ENCODE measurements at regions not wholly inside any gene's neighbourhood (a gene's known extent, or its start where the extent isn't known, plus 50 kb on each side); places are given as distances from the start of the nearest gene placed in this dataset.

- DNase-seq (ENCODE audit: low read depth in 6 of 9, low spot score in 9 of 9) = no peak
- H3K4me3 ChIP-seq (ENCODE audit: low read length in 2 of 2) = no peak overlapping the region
- H3K9me3 ChIP-seq (ENCODE audit: control insufficient read depth in 2 of 2, insufficient read depth in 1 of 2, low read length in 1 of 2) = no peaks in the 10 kb centered on the region
- H3K36me3 ChIP-seq (ENCODE audit: control insufficient read depth in 2 of 2, insufficient read depth in 2 of 2, low read length in 1 of 2) = no peaks in the 10 kb centered on the region
- no peaks in the 10 kb centered on the region for H3K27me3 ChIP-seq (ENCODE audit: control insufficient read depth in 2 of 2, insufficient read depth in 1 of 2, low read length in 1 of 2)
- no peak overlapping the region for H3K27ac ChIP-seq (ENCODE audit: low read depth in 1 of 2, low read length in 1 of 2)
- H3K4me1 ChIP-seq (ENCODE audit: control insufficient read depth in 2 of 2, insufficient read depth in 2 of 2, low read length in 2 of 2) = peaks cover 0 to 2% of the 10 kb centered on the region in 2 donors
- 97% methylated on average over 2 of the region's 2 CpGs for WGBS
These were observed 774.0 kb upstream of the ARPP21 start for GRCh38 chr3:34865346-34865745.

DNA sequence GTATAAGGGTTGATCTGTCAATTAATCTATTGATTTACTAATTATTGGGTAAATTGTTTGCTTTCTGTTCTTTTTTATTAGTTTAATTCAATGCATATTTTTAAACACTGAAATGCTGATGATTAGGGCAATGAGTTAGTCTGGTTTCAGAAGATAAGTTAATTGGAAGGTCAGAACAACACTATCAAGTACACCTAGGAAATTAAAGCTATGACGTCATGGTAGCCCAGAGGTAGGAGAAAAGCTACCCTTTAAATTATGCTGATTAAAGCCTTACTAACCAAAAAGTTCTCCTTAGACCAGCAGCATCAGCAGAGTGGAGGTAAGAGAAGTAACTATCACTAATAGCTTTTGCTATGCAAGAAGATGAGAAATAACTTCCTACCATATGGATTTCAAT is 770.4 kb upstream of the ARPP21 start:
- H3K27ac ChIP-seq (ENCODE audit: low read depth in 1 of 2, low read length in 1 of 2) = no peak overlapping the region
- WGBS = 97% methylated on average over 1 of the region's 1 CpG
- H3K36me3 ChIP-seq (ENCODE audit: control insufficient read depth in 2 of 2, insufficient read depth in 2 of 2, low read length in 1 of 2) = no peaks in the 10 kb centered on the region
- H3K9me3 ChIP-seq (ENCODE audit: control insufficient read depth in 2 of 2, insufficient read depth in 1 of 2, low read length in 1 of 2) = no peaks in the 10 kb centered on the region
- H3K4me1 ChIP-seq (ENCODE audit: control insufficient read depth in 2 of 2, insufficient read depth in 2 of 2, low read length in 2 of 2) = no peaks in the 10 kb centered on the region
- no peak overlapping the region for H3K4me3 ChIP-seq (ENCODE audit: low read length in 2 of 2)
- H3K27me3 ChIP-seq (ENCODE audit: control insufficient read depth in 2 of 2, insufficient read depth in 1 of 2, low read length in 1 of 2) = no peaks in the 10 kb centered on the region
- no peak for DNase-seq (ENCODE audit: low read depth in 6 of 9, low spot score in 9 of 9)

- WGBS = 96% methylated on average over 1 of the region's 1 CpG
- Histone ChIP-seq H3K27ac (ENCODE audit: low read depth in 1 of 2, low read length in 1 of 2) (no peak overlapping the region), H3K9me3 (ENCODE audit: control insufficient read depth in 2 of 2, insufficient read depth in 1 of 2, low read length in 1 of 2) (no peaks in the 10 kb centered on the region), H3K4me1 (ENCODE audit: control insufficient read depth in 2 of 2, insufficient read depth in 2 of 2, low read length in 2 of 2) (no peaks in the 10 kb centered on the region), H3K36me3 (ENCODE audit: control insufficient read depth in 2 of 2, insufficient read depth in 2 of 2, low read length in 1 of 2) (no peaks in the 10 kb centered on the region), H3K27me3 (ENCODE audit: control insufficient read depth in 2 of 2, insufficient read depth in 1 of 2, low read length in 1 of 2) (no peaks in the 10 kb centered on the region), H3K4me3 (ENCODE audit: low read length in 2 of 2) (no peak overlapping the region)
- no peak for DNase-seq (ENCODE audit: low read depth in 6 of 9, low spot score in 9 of 9)
These were observed 769.6 kb upstream of the ARPP21 start for GRCh38 chr3:34869696-34870095.

GRCh38 chr3:34872406-34872805 is 766.9 kb upstream of the ARPP21 start:
- Histone ChIP-seq H3K27me3 (ENCODE audit: control insufficient read depth in 2 of 2, insufficient read depth in 1 of 2, low read length in 1 of 2) (no peaks in the 10 kb centered on the region), H3K27ac (ENCODE audit: low read depth in 1 of 2, low read length in 1 of 2) (no peak overlapping the region), H3K36me3 (ENCODE audit: control insufficient read depth in 2 of 2, insufficient read depth in 2 of 2, low read length in 1 of 2) (no peaks in the 10 kb centered on the region), H3K9me3 (ENCODE audit: control insufficient read depth in 2 of 2, insufficient read depth in 1 of 2, low read length in 1 of 2) (no peaks in the 10 kb centered on the region), H3K4me3 (ENCODE audit: low read length in 2 of 2) (no peak overlapping the region), H3K4me1 (ENCODE audit: control insufficient read depth in 2 of 2, insufficient read depth in 2 of 2, low read length in 2 of 2) (no peaks in the 10 kb centered on the region)
- DNase-seq (ENCODE audit: low read depth in 6 of 9, low spot score in 9 of 9) = no peak
- 97% methylated on average over 7 of the region's 7 CpGs for WGBS

GRCh38 chr3:34876997-34877396 is 762.3 kb upstream of the ARPP21 start:
- Histone ChIP-seq H3K9me3 (ENCODE audit: control insufficient read depth in 2 of 2, insufficient read depth in 1 of 2, low read length in 1 of 2) (no peaks in the 10 kb centered on the region), H3K4me1 (ENCODE audit: control insufficient read depth in 2 of 2, insufficient read depth in 2 of 2, low read length in 2 of 2) (no peaks in the 10 kb centered on the region), H3K4me3 (ENCODE audit: low read length in 2 of 2) (no peak overlapping the region), H3K36me3 (ENCODE audit: control insufficient read depth in 2 of 2, insufficient read depth in 2 of 2, low read length in 1 of 2) (no peaks in the 10 kb centered on the region), H3K27me3 (ENCODE audit: control insufficient read depth in 2 of 2, insufficient read depth in 1 of 2, low read length in 1 of 2) (no peaks in the 10 kb centered on the region), H3K27ac (ENCODE audit: low read depth in 1 of 2, low read length in 1 of 2) (no peak overlapping the region)
- no peak for DNase-seq (ENCODE audit: low read depth in 6 of 9, low spot score in 9 of 9)

GRCh38 chr3:34878488-34878887 is 760.8 kb upstream of the ARPP21 start:
- no peak overlapping the region for H3K27ac ChIP-seq (ENCODE audit: low read depth in 1 of 2, low read length in 1 of 2)
- no peak for DNase-seq (ENCODE audit: low read depth in 6 of 9, low spot score in 9 of 9)
- no peaks in the 10 kb centered on the region for H3K4me1 ChIP-seq (ENCODE audit: control insufficient read depth in 2 of 2, insufficient read depth in 2 of 2, low read length in 2 of 2)
- no peaks in the 10 kb centered on the region for H3K36me3 ChIP-seq (ENCODE audit: control insufficient read depth in 2 of 2, insufficient read depth in 2 of 2, low read length in 1 of 2)
- no peaks in the 10 kb centered on the region for H3K9me3 ChIP-seq (ENCODE audit: control insufficient read depth in 2 of 2, insufficient read depth in 1 of 2, low read length in 1 of 2)
- 95% methylated on average over 1 of the region's 1 CpG for WGBS
- no peaks in the 10 kb centered on the region for H3K27me3 ChIP-seq (ENCODE audit: control insufficient read depth in 2 of 2, insufficient read depth in 1 of 2, low read length in 1 of 2)
- H3K4me3 ChIP-seq (ENCODE audit: low read length in 2 of 2) = no peak overlapping the region

GRCh38 chr3:34881026-34881425 is 758.3 kb upstream of the ARPP21 start:
- 84% methylated on average over 1 of the region's 1 CpG for WGBS
- no peaks in the 10 kb centered on the region for H3K4me1 ChIP-seq (ENCODE audit: control insufficient read depth in 2 of 2, insufficient read depth in 2 of 2, low read length in 2 of 2)

DNA sequence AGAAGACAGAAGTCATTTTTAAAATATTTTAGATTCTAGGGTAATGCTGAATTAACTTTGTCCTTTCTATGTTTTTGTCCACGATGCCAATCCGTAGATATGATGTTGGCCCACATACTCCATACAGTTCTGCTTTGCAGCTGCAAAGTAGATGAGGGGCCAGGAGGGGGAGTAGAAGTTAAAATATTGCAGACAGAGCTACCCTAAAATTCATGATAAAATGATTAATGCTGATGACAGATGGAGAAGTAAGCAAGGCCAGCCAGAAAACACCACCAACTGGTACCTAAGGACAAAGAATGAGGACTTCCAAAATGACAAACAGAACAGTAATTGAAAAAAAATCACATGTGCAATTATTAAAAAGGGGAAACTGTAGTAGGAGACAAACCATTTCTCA is 756.6 kb upstream of the ARPP21 start:
- H3K9me3 ChIP-seq (ENCODE audit: control insufficient read depth in 2 of 2, insufficient read depth in 1 of 2, low read length in 1 of 2) = no peaks in the 10 kb centered on the region
- H3K4me1 ChIP-seq (ENCODE audit: control insufficient read depth in 2 of 2, insufficient read depth in 2 of 2, low read length in 2 of 2) = no peaks in the 10 kb centered on the region
- peak in 8 of 9 donors; percentile 15 to 63 (median 29) for DNase-seq (ENCODE audit: low read depth in 6 of 9, low spot score in 9 of 9)
- H3K27ac ChIP-seq (ENCODE audit: low read depth in 1 of 2, low read length in 1 of 2) = no peak overlapping the region
- H3K36me3 ChIP-seq (ENCODE audit: control insufficient read depth in 2 of 2, insufficient read depth in 2 of 2, low read length in 1 of 2) = no peaks in the 10 kb centered on the region
- H3K4me3 ChIP-seq (ENCODE audit: low read length in 2 of 2) = no peak overlapping the region
- no peaks in the 10 kb centered on the region for H3K27me3 ChIP-seq (ENCODE audit: control insufficient read depth in 2 of 2, insufficient read depth in 1 of 2, low read length in 1 of 2)
- WGBS = 85% methylated on average over 2 of the region's 2 CpGs

More at GRCh38 chr3:34881026-34881425, 758.3 kb upstream of the ARPP21 start:
- no peak overlapping the region for H3K27ac ChIP-seq (ENCODE audit: low read depth in 1 of 2, low read length in 1 of 2)
- H3K4me3 ChIP-seq (ENCODE audit: low read length in 2 of 2) = no peak overlapping the region
- no peak for DNase-seq (ENCODE audit: low read depth in 6 of 9, low spot score in 9 of 9)
- no peaks in the 10 kb centered on the region for H3K27me3 ChIP-seq (ENCODE audit: control insufficient read depth in 2 of 2, insufficient read depth in 1 of 2, low read length in 1 of 2)
- no peaks in the 10 kb centered on the region for H3K36me3 ChIP-seq (ENCODE audit: control insufficient read depth in 2 of 2, insufficient read depth in 2 of 2, low read length in 1 of 2)
- no peaks in the 10 kb centered on the region for H3K9me3 ChIP-seq (ENCODE audit: control insufficient read depth in 2 of 2, insufficient read depth in 1 of 2, low read length in 1 of 2)

DNA sequence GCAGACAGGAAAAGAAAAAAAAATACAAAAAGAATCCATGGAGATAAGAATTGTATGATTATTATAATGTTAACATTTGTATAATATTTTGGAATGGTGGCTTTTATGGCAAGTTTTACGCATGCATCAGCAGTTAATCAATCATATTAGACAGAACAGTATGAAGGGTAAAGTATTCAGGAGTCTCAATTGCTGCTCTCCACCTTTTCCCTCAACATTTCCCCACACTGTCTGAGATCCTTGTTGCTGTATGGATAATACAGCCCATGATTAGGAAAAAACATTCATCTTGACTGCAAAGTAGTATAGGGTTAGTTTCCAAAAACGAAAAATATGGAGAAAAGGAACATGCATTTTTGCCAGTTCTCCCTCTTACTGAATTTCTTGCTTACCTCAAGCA is 755.3 kb upstream of the ARPP21 start:
- no peaks in the 10 kb centered on the region for H3K9me3 ChIP-seq (ENCODE audit: control insufficient read depth in 2 of 2, insufficient read depth in 1 of 2, low read length in 1 of 2)
- H3K4me1 ChIP-seq (ENCODE audit: control insufficient read depth in 2 of 2, insufficient read depth in 2 of 2, low read length in 2 of 2) = no peaks in the 10 kb centered on the region
- no peak overlapping the region for H3K4me3 ChIP-seq (ENCODE audit: low read length in 2 of 2)
- H3K27ac ChIP-seq (ENCODE audit: low read depth in 1 of 2, low read length in 1 of 2) = no peak overlapping the region
- H3K36me3 ChIP-seq (ENCODE audit: control insufficient read depth in 2 of 2, insufficient read depth in 2 of 2, low read length in 1 of 2) = no peaks in the 10 kb centered on the region
- H3K27me3 ChIP-seq (ENCODE audit: control insufficient read depth in 2 of 2, insufficient read depth in 1 of 2, low read length in 1 of 2) = no peaks in the 10 kb centered on the region
- 93% methylated on average over 2 of the region's 2 CpGs for WGBS
- no peak for DNase-seq (ENCODE audit: low read depth in 6 of 9, low spot score in 9 of 9)

DNA sequence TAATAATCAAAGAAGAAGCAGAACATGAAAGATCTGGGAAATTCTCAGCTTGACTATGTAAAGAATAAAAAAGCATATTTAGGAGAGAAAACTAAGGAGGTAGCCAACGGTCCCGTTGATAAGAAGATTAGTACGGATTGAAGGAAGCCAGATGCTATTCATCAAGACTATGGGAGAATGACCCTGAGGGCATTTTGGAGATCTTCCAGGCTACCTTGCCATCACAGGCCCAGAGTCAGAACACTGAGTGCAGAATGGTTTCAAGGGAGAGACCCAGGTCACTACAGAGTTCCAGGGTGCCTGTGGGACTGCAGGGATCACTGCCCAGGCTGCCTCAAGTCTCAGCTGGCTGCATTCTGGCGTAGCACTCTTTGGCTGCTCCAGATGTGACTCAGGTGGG is 752.9 kb upstream of the ARPP21 start:
- H3K27me3 ChIP-seq (ENCODE audit: control insufficient read depth in 2 of 2, insufficient read depth in 1 of 2, low read length in 1 of 2) = no peaks in the 10 kb centered on the region
- WGBS = 93% methylated on average over 4 of the region's 4 CpGs

More for the DNA sequence above, 752.9 kb upstream of the ARPP21 start:
- no peak overlapping the region for H3K27ac ChIP-seq (ENCODE audit: low read depth in 1 of 2, low read length in 1 of 2)
- no peaks in the 10 kb centered on the region for H3K36me3 ChIP-seq (ENCODE audit: control insufficient read depth in 2 of 2, insufficient read depth in 2 of 2, low read length in 1 of 2)
- H3K4me1 ChIP-seq (ENCODE audit: control insufficient read depth in 2 of 2, insufficient read depth in 2 of 2, low read length in 2 of 2) = no peaks in the 10 kb centered on the region
- no peak overlapping the region for H3K4me3 ChIP-seq (ENCODE audit: low read length in 2 of 2)
- DNase-seq (ENCODE audit: low read depth in 6 of 9, low spot score in 9 of 9) = no peak
- H3K9me3 ChIP-seq (ENCODE audit: control insufficient read depth in 2 of 2, insufficient read depth in 1 of 2, low read length in 1 of 2) = no peaks in the 10 kb centered on the region
